ENCODE measurements at regions not wholly inside any gene's neighbourhood (a gene's known extent, or its start where the extent isn't known, plus 50 kb on each side); places are given as distances from the start of the nearest gene placed in this dataset.

GRCh38 chr13:68727165-68727564 is 1380.5 kb upstream of the ATXN8OS start:
- no peaks in the 10 kb centered on the region for H4K20me1 ChIP-seq (ENCODE audit: control insufficient read depth, insufficient read depth, low read depth, low read length)
- H3K36me3 ChIP-seq (ENCODE audit: control insufficient read depth, low read length) = no peaks in the 10 kb centered on the region
- H3K9me3 ChIP-seq (ENCODE audit: control insufficient read depth, insufficient read depth, low read length) = no peaks in the 10 kb centered on the region
- no peaks in the 10 kb centered on the region for H3K79me2 ChIP-seq (ENCODE audit: control insufficient read depth, low read length)
- H3K4me2 ChIP-seq (ENCODE audit: low read length) = no peak overlapping the region
- TF ChIP-seq EZH2phosphoT487 (IDR thresholded peaks at IDR 0.05; ENCODE audit: borderline replicate concordance, low read length) = no peak
- no peak for TF ChIP-seq CTCF (IDR thresholded peaks at IDR 0.05; ENCODE audit: low read depth, low read length, poor library complexity, severe bottlenecking)
- no peaks in the 10 kb centered on the region for H3F3A ChIP-seq (ENCODE audit: control insufficient read depth, insufficient read depth)
- no peaks in the 10 kb centered on the region for H3K9me2 ChIP-seq (replicated peaks; ENCODE audit: control insufficient read depth, low read length)
- no peaks in the 10 kb centered on the region for H3K27me3 ChIP-seq (ENCODE audit: control insufficient read depth, low read length)
- H3K4me1 ChIP-seq (ENCODE audit: control insufficient read depth, low read length) = no peaks in the 10 kb centered on the region
- H3K27ac ChIP-seq (ENCODE audit: low read depth, low read length) = no peak overlapping the region
- no peak overlapping the region for H3K4me3 ChIP-seq (ENCODE audit: low read length)

- Histone ChIP-seq H3K27me3 (ENCODE audit: control insufficient read depth, low read length) (no peaks in the 10 kb centered on the region), H3K4me3 (ENCODE audit: low read length) (no peak overlapping the region), H3K9me3 (ENCODE audit: control insufficient read depth, insufficient read depth, low read length) (no peaks in the 10 kb centered on the region), H3K9me2 (replicated peaks; ENCODE audit: control insufficient read depth, low read length) (no peaks in the 10 kb centered on the region), H3K79me2 (ENCODE audit: control insufficient read depth, low read length) (no peaks in the 10 kb centered on the region), H4K20me1 (ENCODE audit: control insufficient read depth, insufficient read depth, low read depth, low read length) (no peaks in the 10 kb centered on the region), H3K4me1 (ENCODE audit: control insufficient read depth, low read length) (no peaks in the 10 kb centered on the region), H3K4me2 (ENCODE audit: low read length) (no peak overlapping the region), H3K27ac (ENCODE audit: low read depth, low read length) (no peak overlapping the region), H3K36me3 (ENCODE audit: control insufficient read depth, low read length) (no peaks in the 10 kb centered on the region), H3F3A (ENCODE audit: control insufficient read depth, insufficient read depth) (no peaks in the 10 kb centered on the region)
- no peak for TF ChIP-seq EZH2phosphoT487 (IDR thresholded peaks at IDR 0.05; ENCODE audit: borderline replicate concordance, low read length)
- TF ChIP-seq CTCF (IDR thresholded peaks at IDR 0.05; ENCODE audit: low read depth, low read length, poor library complexity, severe bottlenecking) = no peak
Observed at GRCh38 chr13:68719815-68720214, 1387.8 kb upstream of the ATXN8OS start.

- no peaks in the 10 kb centered on the region for H3K9me3 ChIP-seq (ENCODE audit: control insufficient read depth, insufficient read depth, low read length)
- H3K4me2 ChIP-seq (ENCODE audit: low read length) = no peak overlapping the region
- no peaks in the 10 kb centered on the region for H3K9me2 ChIP-seq (replicated peaks; ENCODE audit: control insufficient read depth, low read length)
- TF ChIP-seq CTCF (IDR thresholded peaks at IDR 0.05; ENCODE audit: low read depth, low read length, poor library complexity, severe bottlenecking) (no peak), EZH2phosphoT487 (IDR thresholded peaks at IDR 0.05; ENCODE audit: borderline replicate concordance, low read length) (no peak)
- no peaks in the 10 kb centered on the region for H3K4me1 ChIP-seq (ENCODE audit: control insufficient read depth, low read length)
- H3K27me3 ChIP-seq (ENCODE audit: control insufficient read depth, low read length) = no peaks in the 10 kb centered on the region
- H3K4me3 ChIP-seq (ENCODE audit: low read length) = no peak overlapping the region
- H3K79me2 ChIP-seq (ENCODE audit: control insufficient read depth, low read length) = no peaks in the 10 kb centered on the region
- no peaks in the 10 kb centered on the region for H4K20me1 ChIP-seq (ENCODE audit: control insufficient read depth, insufficient read depth, low read depth, low read length)
- H3K36me3 ChIP-seq (ENCODE audit: control insufficient read depth, low read length) = no peaks in the 10 kb centered on the region
- H3F3A ChIP-seq (ENCODE audit: control insufficient read depth, insufficient read depth) = no peaks in the 10 kb centered on the region
- no peak overlapping the region for H3K27ac ChIP-seq (ENCODE audit: low read depth, low read length)
Observed at GRCh38 chr13:68715651-68716050, 1392.0 kb upstream of the ATXN8OS start.

- H4K20me1 ChIP-seq (ENCODE audit: control insufficient read depth, insufficient read depth, low read depth, low read length) = no peaks in the 10 kb centered on the region
- H3K4me2 ChIP-seq (ENCODE audit: low read length) = no peak overlapping the region
- no peaks in the 10 kb centered on the region for H3K9me3 ChIP-seq (ENCODE audit: control insufficient read depth, insufficient read depth, low read length)
- no peak overlapping the region for H3K27ac ChIP-seq (ENCODE audit: low read depth, low read length)
- no peaks in the 10 kb centered on the region for H3K27me3 ChIP-seq (ENCODE audit: control insufficient read depth, low read length)
- no peaks in the 10 kb centered on the region for H3F3A ChIP-seq (ENCODE audit: control insufficient read depth, insufficient read depth)
- no peaks in the 10 kb centered on the region for H3K36me3 ChIP-seq (ENCODE audit: control insufficient read depth, low read length)
- TF ChIP-seq EZH2phosphoT487 (IDR thresholded peaks at IDR 0.05; ENCODE audit: borderline replicate concordance, low read length) (no peak), CTCF (IDR thresholded peaks at IDR 0.05; ENCODE audit: low read depth, low read length, poor library complexity, severe bottlenecking) (no peak)
- no peaks in the 10 kb centered on the region for H3K9me2 ChIP-seq (replicated peaks; ENCODE audit: control insufficient read depth, low read length)
- H3K4me3 ChIP-seq (ENCODE audit: low read length) = no peak overlapping the region
- H3K4me1 ChIP-seq (ENCODE audit: control insufficient read depth, low read length) = no peaks in the 10 kb centered on the region
- no peaks in the 10 kb centered on the region for H3K79me2 ChIP-seq (ENCODE audit: control insufficient read depth, low read length)
Observed at GRCh38 chr13:68714292-68714691, 1393.3 kb upstream of the ATXN8OS start.

Measured in DOHH2 (cell line).